ENCODE measurements at regions not wholly inside any gene's neighbourhood (a gene's known extent, or its start where the extent isn't known, plus 50 kb on each side); places are given as distances from the start of the nearest gene placed in this dataset.
A peak's percentile ranks its signal among the peaks of the same experiment; 100 is the strongest.

DNA sequence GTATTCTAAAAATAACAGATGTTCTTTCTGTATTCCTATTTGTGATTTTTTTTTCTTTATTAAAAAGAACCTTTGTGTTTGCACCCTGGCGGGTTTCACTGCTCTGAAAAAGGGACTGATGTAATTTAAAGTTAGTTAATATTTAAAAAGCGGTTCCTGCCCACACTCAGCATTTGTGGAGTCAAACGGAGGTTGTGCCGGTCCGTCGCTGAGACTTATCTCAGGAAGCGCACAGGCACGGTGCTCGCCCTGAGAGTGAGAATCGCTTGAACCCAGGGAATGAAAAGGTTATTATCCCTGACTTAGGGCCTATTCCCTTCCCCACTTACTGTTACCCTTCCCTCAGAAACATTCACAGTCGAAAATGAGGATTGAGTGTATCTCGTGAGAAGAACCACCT is 366.7 kb downstream of the THBS2 start:
- Mint-ChIP-seq H3K27ac (no peak overlapping the region), H3K4me3 (no peak overlapping the region), H3K36me3 (ENCODE audit: low read depth) (no peaks in the 10 kb centered on the region), H3K27me3 (no peaks in the 10 kb centered on the region), H3K4me1 (peaks cover 12% of the 10 kb centered on the region)
- H3K9me3 ChIP-seq (ENCODE audit: control insufficient read depth, low read length, poor library complexity, severe bottlenecking), result no peaks in the 10 kb centered on the region
- DNase-seq, result no peak
- ATAC-seq, result no peak

DNA sequence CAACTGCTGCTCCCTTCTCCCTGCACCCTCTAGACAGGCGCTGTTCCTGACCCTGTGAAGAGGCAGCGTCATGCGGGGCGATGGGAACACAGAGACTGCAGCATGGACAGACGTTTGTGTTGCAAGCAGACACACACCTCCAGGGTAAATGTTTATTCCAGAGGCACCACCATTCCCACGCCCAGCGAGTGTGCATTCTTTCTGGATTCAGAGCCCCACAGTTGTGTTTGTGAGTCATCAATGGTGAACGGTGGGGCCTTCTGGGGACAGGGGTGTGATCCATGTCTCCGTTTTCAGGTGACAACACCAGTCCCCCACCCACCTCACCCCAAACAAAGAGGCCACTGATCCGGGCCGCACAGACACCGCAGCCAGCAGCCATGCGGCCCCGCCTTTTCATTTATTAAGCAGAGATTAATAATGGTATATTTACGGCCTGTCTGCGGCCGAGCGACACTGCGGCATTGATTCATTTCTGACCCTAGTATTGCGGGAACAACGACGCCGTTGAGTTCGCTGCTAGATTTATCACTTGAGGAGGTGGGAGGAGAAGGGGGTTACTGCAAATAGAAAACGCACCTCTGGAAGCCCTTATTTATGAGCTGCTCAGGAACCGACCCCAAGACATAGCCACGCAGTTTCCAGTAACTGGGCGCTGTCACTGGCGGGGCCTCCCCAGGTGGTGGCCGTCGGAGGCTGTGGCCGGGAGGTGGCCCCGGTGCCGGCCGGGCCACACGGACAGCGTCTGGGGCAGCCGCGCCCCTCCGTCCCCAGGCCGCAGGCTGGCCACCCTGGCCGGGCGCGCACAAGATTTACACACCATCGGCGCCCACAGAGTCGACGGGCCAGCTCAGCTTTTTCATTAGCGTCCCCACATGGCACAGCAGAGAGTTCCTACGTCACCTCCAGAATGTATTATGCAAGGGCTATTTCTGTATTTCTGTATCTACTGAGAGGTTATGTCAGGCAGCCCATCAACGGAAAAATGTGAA is 367.6 kb downstream of the THBS2 start:
- no peak overlapping the region for H3K27ac Mint-ChIP-seq
- no peak overlapping the region for H3K4me3 Mint-ChIP-seq
- H3K36me3 Mint-ChIP-seq (ENCODE audit: low read depth), result no peaks in the 10 kb centered on the region
- ATAC-seq (no peak), DNase-seq (no peak)
- no peaks in the 10 kb centered on the region for H3K27me3 Mint-ChIP-seq
- H3K9me3 ChIP-seq (ENCODE audit: control insufficient read depth, low read length, poor library complexity, severe bottlenecking), result no peaks in the 10 kb centered on the region
- H3K4me1 Mint-ChIP-seq, result peaks cover 12% of the 10 kb centered on the region

DNA sequence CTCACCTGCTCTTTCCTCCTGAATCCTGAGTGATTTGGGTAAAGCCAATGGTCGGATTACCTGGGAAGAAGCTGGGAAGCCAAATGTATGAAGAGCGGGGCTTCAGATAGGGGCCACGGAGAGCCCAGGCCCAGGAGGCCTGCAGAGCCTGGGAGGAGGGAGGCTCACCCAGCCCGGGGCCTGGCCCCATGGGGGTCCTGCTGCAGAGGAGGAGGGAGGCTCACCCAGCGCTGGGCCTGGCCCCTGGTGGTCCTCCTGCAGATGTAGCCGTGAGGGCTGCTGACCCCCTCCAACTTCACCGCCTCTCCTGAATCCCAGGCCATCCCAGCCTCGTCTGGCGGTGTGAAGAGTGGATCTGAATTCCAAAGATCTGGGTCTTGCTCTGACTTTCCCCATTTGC is 368.4 kb downstream of the THBS2 start:
- peaks cover 12% of the 10 kb centered on the region for H3K4me1 Mint-ChIP-seq
- H3K4me3 Mint-ChIP-seq, result no peak overlapping the region
- H3K27me3 Mint-ChIP-seq, result no peaks in the 10 kb centered on the region
- H3K27ac Mint-ChIP-seq, result no peak overlapping the region
- H3K9me3 ChIP-seq (ENCODE audit: control insufficient read depth, low read length, poor library complexity, severe bottlenecking), result no peaks in the 10 kb centered on the region
- H3K36me3 Mint-ChIP-seq (ENCODE audit: low read depth), result no peaks in the 10 kb centered on the region
- ATAC-seq (no peak), DNase-seq (no peak)

DNA sequence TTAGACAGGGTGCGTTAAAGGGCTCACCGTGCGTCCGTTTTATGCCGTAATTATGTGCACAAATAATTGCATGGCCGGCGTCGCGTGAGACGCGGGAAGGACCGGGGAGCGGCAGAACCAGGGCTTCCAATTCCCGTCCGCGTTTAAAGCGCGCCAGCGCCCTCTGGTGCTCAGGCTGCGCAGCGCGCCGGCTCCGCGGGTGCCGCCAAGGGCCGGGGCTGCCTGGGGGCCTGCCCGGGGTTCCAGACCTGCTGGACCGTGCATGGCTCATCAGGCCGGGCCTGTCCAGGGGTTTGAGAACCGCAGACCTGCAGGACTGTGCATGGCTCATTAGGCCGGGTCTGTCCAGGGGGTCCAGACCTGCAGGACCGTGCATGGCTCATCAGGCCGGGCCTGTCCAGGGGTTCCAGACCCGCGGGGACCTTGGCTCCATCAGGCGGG is 369.0 kb downstream of the THBS2 start:
- H3K4me1 Mint-ChIP-seq, result peaks cover 12% of the 10 kb centered on the region
- peak overlapping the region; percentile 92 for H3K27ac Mint-ChIP-seq
- H3K27me3 Mint-ChIP-seq, result no peaks in the 10 kb centered on the region
- ATAC-seq, result peak; percentile 91
- H3K9me3 ChIP-seq (ENCODE audit: control insufficient read depth, low read length, poor library complexity, severe bottlenecking), result no peaks in the 10 kb centered on the region
- peak; percentile 41 to 87 (median 56) for DNase-seq
- H3K36me3 Mint-ChIP-seq (ENCODE audit: low read depth), result no peaks in the 10 kb centered on the region
- peak overlapping the region; percentile 86 for H3K4me3 Mint-ChIP-seq

DNA sequence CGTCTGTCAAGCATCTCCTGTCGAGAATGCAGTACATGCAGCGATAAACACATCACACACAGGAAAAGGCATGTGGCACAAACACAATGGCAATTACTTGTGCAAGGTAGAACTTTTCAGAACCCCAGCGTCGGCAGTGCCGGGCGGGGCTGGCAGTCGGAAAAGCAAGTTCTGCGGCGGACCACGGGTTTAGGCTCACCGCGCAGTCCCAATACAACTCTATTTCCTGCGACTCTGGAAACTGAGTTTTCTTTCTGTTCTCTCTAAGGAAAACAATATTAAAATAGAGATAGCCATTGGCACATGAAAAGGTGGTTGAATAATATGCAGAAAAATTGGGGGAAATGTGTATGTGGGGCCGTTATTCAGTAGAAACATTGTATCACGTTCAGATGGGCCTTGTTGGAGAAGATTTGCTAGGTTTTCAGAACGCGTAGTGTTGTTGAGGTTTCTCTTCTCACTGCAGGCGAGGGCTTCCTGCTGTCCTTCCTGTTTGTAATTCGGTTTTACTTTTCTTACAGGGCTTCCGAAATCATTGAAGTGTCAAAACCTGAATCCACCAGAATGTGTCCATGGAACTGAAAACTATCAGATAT is 369.5 kb downstream of the THBS2 start:
- peak overlapping the region; percentile 92 for H3K27ac Mint-ChIP-seq
- DNase-seq (no peak), ATAC-seq (peak; percentile 81)
- peaks cover 11% of the 10 kb centered on the region for H3K4me1 Mint-ChIP-seq
- H3K36me3 Mint-ChIP-seq (ENCODE audit: low read depth), result no peaks in the 10 kb centered on the region
- no peaks in the 10 kb centered on the region for H3K9me3 ChIP-seq (ENCODE audit: control insufficient read depth, low read length, poor library complexity, severe bottlenecking)
- H3K27me3 Mint-ChIP-seq, result no peaks in the 10 kb centered on the region
- peak overlapping the region; percentile 86 for H3K4me3 Mint-ChIP-seq

DNA sequence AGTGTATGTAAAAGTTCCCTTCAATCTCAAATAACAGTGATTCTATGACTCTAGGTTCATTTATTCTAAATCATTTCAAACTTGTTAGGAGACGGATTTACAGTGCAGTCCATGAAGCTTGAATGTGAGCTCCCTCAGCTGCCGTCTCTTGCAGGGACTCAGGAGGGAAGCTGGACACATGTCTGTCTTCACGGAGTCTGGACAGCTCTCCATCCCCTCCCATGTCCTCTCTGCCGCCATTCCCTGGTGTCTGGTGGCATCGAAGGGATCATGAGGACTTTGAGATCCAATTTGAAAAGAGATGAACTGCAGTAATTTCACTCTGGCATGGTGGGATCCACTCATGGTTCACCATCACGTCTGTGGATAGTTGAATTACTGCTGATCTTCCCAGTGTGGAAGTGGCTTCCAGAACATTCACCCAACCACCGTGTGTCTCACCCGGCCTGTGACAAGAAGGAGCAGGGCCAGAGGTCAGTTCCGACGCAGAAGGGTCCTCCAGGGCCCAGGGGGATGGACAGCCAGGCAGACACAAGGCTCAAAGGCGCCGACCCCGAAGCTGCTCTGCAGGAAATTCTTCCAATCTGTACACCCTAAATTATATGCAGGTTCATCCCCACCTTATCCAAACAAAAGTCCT is 370.1 kb downstream of the THBS2 start:
- no peak for ATAC-seq
- H3K9me3 ChIP-seq (ENCODE audit: control insufficient read depth, low read length, poor library complexity, severe bottlenecking), result no peaks in the 10 kb centered on the region
- no peaks in the 10 kb centered on the region for H3K36me3 Mint-ChIP-seq (ENCODE audit: low read depth)
- no peak for DNase-seq
- peaks cover 10% of the 10 kb centered on the region for H3K4me1 Mint-ChIP-seq
- H3K27ac Mint-ChIP-seq, result peak overlapping the region; percentile 92
- no peaks in the 10 kb centered on the region for H3K27me3 Mint-ChIP-seq
- peak overlapping the region; percentile 86 for H3K4me3 Mint-ChIP-seq

DNA sequence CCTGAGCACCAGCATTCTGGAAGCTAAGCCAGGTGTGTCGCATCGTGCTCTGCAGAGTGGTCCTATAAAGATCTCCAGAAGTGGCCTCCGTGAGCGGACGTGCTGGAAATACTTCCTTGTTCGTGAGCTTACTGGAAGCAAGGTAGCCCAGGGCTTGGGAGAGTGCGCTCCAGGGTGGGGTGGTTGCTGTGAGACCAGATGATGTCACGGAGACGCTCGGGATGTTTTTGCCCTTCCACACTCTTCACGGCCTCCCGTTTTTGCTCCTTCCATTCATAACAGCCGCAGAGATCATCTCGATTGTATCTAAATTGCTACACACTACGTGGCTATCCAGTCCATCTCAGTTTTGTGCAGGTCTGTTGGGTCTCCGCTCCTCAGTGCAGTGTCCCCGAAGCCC is 373.4 kb downstream of the THBS2 start:
- H3K36me3 Mint-ChIP-seq (ENCODE audit: low read depth), result no peaks in the 10 kb centered on the region
- peaks cover under 1% of the 10 kb centered on the region for H3K27me3 Mint-ChIP-seq
- H3K4me1 Mint-ChIP-seq, result peaks cover 10% of the 10 kb centered on the region
- DNase-seq (no peak), ATAC-seq (no peak)
- H3K27ac Mint-ChIP-seq, result no peak overlapping the region
- H3K4me3 Mint-ChIP-seq, result no peak overlapping the region
- no peaks in the 10 kb centered on the region for H3K9me3 ChIP-seq (ENCODE audit: control insufficient read depth, low read length, poor library complexity, severe bottlenecking)

DNA sequence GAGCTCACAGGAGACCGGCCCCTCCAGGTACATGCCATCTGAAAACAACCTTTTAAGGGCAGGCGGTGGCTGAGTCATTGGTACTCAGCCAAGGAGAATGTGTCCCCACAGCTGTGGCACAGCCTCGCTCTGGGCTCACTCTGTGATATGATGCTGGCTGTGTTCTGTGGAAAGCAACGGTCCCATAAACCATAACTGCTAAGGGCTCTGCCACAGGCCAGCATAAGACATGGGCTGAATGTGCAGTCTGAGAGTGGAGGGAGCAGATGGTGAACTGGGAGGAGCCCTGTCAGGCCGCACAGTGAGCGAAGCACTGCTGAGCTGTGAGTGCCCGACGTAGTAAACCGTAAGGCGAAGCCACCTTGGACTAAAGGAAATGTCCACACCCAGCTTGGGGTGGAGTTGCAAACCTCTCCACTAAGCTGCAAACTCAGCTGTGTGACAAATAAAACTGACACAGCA is 375.8 kb downstream of the THBS2 start:
- DNase-seq, result no peak
- ATAC-seq, result no peak
- no peak overlapping the region for H3K27ac Mint-ChIP-seq
- peaks cover 18% of the 10 kb centered on the region for H3K27me3 Mint-ChIP-seq
- peaks cover 6% of the 10 kb centered on the region for H3K4me1 Mint-ChIP-seq
- H3K4me3 Mint-ChIP-seq, result no peak overlapping the region
- H3K36me3 Mint-ChIP-seq (ENCODE audit: low read depth), result peaks cover 2% of the 10 kb centered on the region
- no peaks in the 10 kb centered on the region for H3K9me3 ChIP-seq (ENCODE audit: control insufficient read depth, low read length, poor library complexity, severe bottlenecking)

DNA sequence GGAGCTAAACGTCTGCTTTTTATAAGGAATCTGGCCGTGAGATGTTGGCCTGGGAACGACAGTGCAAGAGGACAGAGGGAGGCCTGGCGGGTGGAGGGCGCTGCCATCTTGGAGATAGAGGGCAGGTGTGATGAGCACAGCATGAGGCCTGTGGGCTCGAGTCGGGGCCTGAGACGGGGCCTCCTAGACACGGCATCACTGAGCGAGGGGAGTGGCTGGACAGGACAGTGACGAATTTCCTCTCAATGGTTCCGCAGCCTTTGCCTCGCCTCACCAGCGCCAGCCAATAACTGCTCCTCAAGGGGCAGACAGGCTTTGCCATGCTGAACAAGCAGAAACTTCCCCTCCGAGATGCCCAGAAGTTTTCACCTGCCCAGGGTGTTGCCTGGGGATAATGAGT is 376.7 kb downstream of the THBS2 start:
- peaks cover 5% of the 10 kb centered on the region for H3K4me1 Mint-ChIP-seq
- H3K9me3 ChIP-seq (ENCODE audit: control insufficient read depth, low read length, poor library complexity, severe bottlenecking), result no peaks in the 10 kb centered on the region
- DNase-seq (no peak), ATAC-seq (no peak)
- peaks cover 21% of the 10 kb centered on the region for H3K27me3 Mint-ChIP-seq
- no peak overlapping the region for H3K4me3 Mint-ChIP-seq
- peaks cover 2% of the 10 kb centered on the region for H3K36me3 Mint-ChIP-seq (ENCODE audit: low read depth)
- H3K27ac Mint-ChIP-seq, result no peak overlapping the region

DNA sequence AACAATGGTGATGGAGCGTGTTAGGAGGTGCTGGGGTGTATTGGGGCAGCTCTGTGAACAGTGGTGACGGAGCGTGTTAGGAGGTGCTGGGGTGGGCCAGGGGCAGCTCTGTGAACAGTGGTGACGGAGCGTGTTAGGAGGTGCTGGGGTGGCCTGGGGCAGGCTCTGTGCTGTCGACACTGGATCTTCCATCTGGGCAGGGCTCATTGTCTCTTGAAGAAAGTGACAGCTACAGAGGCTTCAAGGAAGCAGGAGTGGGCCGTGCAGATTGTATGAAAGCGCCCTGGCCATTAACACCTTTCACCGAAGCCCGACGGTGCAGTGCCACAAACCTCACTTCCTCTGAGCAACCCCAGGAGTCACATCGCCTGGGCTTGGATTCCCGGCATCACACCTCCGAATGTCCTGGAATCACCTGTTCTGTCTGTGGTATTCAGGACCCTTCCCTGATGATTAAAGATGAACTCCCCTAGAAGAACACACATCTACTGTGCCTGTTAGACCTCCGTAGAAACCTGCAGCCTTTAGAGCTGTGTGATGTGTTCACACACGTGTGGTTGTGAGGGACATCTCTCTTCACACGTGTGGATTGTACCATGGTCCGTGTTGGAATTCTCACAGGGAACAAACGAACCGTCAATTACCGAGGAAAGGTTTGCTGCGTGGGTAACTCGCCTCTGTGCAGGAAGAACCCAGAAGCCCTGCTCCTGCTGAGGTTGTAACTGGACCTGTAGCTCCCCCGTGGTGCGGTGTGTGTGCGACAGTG is 377.7 kb downstream of the THBS2 start:
- Mint-ChIP-seq H3K27ac (no peak overlapping the region), H3K36me3 (ENCODE audit: low read depth) (peaks cover 2% of the 10 kb centered on the region), H3K27me3 (peaks cover 31% of the 10 kb centered on the region), H3K4me1 (peaks cover 7% of the 10 kb centered on the region), H3K4me3 (no peak overlapping the region)
- H3K9me3 ChIP-seq (ENCODE audit: control insufficient read depth, low read length, poor library complexity, severe bottlenecking), result no peaks in the 10 kb centered on the region
- no peak for DNase-seq
- ATAC-seq, result no peak

DNA sequence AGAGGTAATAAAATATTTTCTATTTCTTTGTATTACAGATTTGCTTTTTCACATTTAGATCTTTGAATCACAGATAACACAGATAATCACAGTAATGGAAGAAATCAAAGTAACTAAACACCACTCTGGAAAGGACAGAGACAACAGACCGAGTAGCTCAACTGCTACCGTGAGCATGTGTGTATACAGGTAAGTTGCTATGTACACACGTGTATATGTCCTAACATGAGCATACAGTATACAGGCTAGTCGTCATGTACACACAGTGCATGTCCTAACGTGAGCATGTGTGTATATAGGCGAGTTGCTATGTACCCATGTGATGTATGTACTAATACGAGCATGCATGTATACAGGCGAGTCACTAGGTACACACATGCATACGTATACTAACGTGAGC is 379.0 kb downstream of the THBS2 start:
- Mint-ChIP-seq H3K27me3 (peaks cover 36% of the 10 kb centered on the region), H3K27ac (no peak overlapping the region), H3K36me3 (ENCODE audit: low read depth) (peaks cover 2% of the 10 kb centered on the region), H3K4me1 (peaks cover 7% of the 10 kb centered on the region), H3K4me3 (no peak overlapping the region)
- no peak for DNase-seq
- no peaks in the 10 kb centered on the region for H3K9me3 ChIP-seq (ENCODE audit: control insufficient read depth, low read length, poor library complexity, severe bottlenecking)
- ATAC-seq, result no peak

DNA sequence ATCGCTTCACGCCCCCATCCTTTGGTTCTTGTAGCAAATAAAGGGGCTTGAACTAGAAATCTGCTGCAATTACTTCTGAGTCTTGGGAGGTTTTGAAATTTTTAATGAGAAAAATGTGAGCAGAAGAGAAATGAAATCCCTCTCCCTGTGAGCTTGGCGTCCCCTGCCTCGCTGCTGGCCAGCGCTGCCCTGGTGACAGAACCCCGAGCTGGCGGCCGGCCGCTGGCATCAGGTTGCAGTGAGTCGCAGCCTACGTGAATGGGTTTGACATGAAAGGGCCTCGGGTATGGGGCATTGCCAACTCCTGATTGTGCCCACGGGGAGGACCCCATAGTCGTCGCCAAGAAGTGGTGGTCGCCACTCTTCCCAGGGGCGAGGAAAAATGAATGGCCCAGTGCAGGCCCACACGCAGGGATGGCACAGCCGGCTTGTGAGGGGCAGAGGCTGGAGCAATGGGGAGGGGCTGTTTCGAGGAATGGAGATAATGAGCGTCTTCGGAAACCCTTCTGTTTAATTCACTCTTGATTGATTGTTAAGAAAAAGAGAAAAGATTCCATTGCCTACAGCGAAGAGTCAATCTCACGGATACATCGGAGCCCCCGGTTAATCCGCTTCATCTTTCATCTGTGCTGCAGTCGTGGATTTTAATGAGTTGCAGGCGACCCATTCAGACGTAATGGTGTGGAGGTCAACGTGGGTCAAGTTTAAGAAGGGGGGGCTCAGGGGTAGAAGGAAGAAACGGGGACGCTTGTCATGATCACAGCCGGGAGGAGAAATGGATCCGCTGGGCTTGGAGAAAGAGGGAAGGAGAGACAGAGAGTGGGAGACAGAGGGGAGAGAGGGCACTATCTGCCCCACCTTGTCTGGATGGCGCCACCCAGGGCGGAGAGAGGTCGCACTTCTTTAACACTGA is 380.1 kb downstream of the THBS2 start:
- Mint-ChIP-seq H3K27me3 (peaks cover 36% of the 10 kb centered on the region), H3K4me3 (no peak overlapping the region), H3K4me1 (peaks cover 7% of the 10 kb centered on the region), H3K27ac (no peak overlapping the region), H3K36me3 (ENCODE audit: low read depth) (peaks cover 2% of the 10 kb centered on the region)
- no peak for DNase-seq
- H3K9me3 ChIP-seq (ENCODE audit: control insufficient read depth, low read length, poor library complexity, severe bottlenecking), result no peaks in the 10 kb centered on the region
- ATAC-seq, result no peak

All from T-helper 17 cell (primary cell).